GM23338 (cell line): ENCODE measurements at regions not wholly inside any gene's neighbourhood (a gene's known extent, or its start where the extent isn't known, plus 50 kb on each side); places are given as distances from the start of the nearest gene placed in this dataset.

Experiments used
- EZH2 ChIP-seq: fragments of 200-600 bp; sonication (generic); IDR thresholded peaks from one replicate; pipeline ENCODE4 v1.8.0; 2017; ENCODE audit warnings: antibody characterized with exemption, mild to moderate bottlenecking, low read depth; ENCODE audit not compliant: unreplicated experiment
- EZH2phosphoT487 ChIP-seq: fragments of 200-600 bp; sonication (generic); IDR thresholded peaks from one replicate; pipeline ENCODE4 v1.8.1; 2018; ENCODE audit warnings: antibody characterized with exemption; ENCODE audit not compliant: unreplicated experiment
- NANOG ChIP-seq: IDR thresholded peaks from 2 replicates; pipeline ENCODE4 v1.6.1; 2016; ENCODE audit warnings: antibody characterized with exemption, borderline replicate concordance
- POLR2AphosphoS5 ChIP-seq: IDR thresholded peaks from 2 replicates; pipeline ENCODE4 v1.6.1; 2016; ENCODE audit warnings: antibody characterized with exemption, low read depth
- ZNF114 ChIP-seq: fragments of 250-450 bp; sonication (Bioruptor Pico); IDR thresholded peaks from 2 replicates; pipeline ENCODE4 v1.5.0; 2020; ENCODE audit warnings: mild to moderate bottlenecking, moderate library complexity
- TF ChIP-seq, protein P1 (sequence below), 2 experiments: fragments of 200-600 bp in 1 of 2; sonication (generic) in 1 of 2; conservative IDR thresholded peaks; 2 replicates each; pipeline versions ENCODE4 v1.5.1 to v1.6.1; 2016 to 2017; ENCODE audit warnings: antibody characterized with exemption in 2 of 2, low read depth in 2 of 2, mild to moderate bottlenecking in 2 of 2, moderate library complexity in 1 of 2
- TF ChIP-seq, protein P2 (sequence below): IDR thresholded peaks from one replicate; pipeline ENCODE4 v1.6.1; 2018; ENCODE audit warnings: antibody characterized with exemption; ENCODE audit not compliant: unreplicated experiment
- TF ChIP-seq, protein P3 (sequence below): IDR thresholded peaks from 2 replicates; pipeline ENCODE4 v1.6.1; 2016; ENCODE audit warnings: antibody characterized with exemption

DNA sequence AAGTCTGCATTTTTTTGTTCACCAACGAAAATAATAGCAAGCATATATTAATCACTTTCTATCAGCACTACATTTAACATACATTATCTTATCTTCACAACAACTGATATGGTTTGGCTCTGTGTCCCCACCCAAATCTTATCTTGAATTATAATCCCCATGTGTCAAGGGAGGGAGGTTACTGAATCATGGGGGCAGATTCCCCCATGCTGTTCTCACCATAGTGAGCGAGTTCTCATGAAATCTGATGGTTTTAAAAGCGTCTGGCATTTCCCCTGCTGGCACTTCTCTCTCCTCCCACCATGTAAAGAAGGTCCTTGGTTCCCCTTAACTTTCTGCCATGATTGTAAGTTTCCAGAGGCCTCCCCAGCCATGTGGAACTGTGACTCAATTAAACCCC is 235.7 kb upstream of the RXFP2 start:
- TF ChIP-seq POLR2AphosphoS5 = no peak
- TF ChIP-seq, protein P1, sequence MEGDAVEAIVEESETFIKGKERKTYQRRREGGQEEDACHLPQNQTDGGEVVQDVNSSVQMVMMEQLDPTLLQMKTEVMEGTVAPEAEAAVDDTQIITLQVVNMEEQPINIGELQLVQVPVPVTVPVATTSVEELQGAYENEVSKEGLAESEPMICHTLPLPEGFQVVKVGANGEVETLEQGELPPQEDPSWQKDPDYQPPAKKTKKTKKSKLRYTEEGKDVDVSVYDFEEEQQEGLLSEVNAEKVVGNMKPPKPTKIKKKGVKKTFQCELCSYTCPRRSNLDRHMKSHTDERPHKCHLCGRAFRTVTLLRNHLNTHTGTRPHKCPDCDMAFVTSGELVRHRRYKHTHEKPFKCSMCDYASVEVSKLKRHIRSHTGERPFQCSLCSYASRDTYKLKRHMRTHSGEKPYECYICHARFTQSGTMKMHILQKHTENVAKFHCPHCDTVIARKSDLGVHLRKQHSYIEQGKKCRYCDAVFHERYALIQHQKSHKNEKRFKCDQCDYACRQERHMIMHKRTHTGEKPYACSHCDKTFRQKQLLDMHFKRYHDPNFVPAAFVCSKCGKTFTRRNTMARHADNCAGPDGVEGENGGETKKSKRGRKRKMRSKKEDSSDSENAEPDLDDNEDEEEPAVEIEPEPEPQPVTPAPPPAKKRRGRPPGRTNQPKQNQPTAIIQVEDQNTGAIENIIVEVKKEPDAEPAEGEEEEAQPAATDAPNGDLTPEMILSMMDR (conservative IDR thresholded peaks at IDR 0.05; ENCODE audit: low read depth in 2 of 2) = no peak
- TF ChIP-seq EZH2 = no peak
- TF ChIP-seq, protein P2, sequence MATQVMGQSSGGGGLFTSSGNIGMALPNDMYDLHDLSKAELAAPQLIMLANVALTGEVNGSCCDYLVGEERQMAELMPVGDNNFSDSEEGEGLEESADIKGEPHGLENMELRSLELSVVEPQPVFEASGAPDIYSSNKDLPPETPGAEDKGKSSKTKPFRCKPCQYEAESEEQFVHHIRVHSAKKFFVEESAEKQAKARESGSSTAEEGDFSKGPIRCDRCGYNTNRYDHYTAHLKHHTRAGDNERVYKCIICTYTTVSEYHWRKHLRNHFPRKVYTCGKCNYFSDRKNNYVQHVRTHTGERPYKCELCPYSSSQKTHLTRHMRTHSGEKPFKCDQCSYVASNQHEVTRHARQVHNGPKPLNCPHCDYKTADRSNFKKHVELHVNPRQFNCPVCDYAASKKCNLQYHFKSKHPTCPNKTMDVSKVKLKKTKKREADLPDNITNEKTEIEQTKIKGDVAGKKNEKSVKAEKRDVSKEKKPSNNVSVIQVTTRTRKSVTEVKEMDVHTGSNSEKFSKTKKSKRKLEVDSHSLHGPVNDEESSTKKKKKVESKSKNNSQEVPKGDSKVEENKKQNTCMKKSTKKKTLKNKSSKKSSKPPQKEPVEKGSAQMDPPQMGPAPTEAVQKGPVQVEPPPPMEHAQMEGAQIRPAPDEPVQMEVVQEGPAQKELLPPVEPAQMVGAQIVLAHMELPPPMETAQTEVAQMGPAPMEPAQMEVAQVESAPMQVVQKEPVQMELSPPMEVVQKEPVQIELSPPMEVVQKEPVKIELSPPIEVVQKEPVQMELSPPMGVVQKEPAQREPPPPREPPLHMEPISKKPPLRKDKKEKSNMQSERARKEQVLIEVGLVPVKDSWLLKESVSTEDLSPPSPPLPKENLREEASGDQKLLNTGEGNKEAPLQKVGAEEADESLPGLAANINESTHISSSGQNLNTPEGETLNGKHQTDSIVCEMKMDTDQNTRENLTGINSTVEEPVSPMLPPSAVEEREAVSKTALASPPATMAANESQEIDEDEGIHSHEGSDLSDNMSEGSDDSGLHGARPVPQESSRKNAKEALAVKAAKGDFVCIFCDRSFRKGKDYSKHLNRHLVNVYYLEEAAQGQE = no peak
- TF ChIP-seq, protein P3, sequence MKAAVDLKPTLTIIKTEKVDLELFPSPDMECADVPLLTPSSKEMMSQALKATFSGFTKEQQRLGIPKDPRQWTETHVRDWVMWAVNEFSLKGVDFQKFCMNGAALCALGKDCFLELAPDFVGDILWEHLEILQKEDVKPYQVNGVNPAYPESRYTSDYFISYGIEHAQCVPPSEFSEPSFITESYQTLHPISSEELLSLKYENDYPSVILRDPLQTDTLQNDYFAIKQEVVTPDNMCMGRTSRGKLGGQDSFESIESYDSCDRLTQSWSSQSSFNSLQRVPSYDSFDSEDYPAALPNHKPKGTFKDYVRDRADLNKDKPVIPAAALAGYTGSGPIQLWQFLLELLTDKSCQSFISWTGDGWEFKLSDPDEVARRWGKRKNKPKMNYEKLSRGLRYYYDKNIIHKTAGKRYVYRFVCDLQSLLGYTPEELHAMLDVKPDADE = no peak
- TF ChIP-seq ZNF114 = no peak
- TF ChIP-seq EZH2phosphoT487 = no peak
- no peak for TF ChIP-seq NANOG
